ENCODE measurements at regions not wholly inside any gene's neighbourhood (a gene's known extent, or its start where the extent isn't known, plus 50 kb on each side); places are given as distances from the start of the nearest gene placed in this dataset.

DNA sequence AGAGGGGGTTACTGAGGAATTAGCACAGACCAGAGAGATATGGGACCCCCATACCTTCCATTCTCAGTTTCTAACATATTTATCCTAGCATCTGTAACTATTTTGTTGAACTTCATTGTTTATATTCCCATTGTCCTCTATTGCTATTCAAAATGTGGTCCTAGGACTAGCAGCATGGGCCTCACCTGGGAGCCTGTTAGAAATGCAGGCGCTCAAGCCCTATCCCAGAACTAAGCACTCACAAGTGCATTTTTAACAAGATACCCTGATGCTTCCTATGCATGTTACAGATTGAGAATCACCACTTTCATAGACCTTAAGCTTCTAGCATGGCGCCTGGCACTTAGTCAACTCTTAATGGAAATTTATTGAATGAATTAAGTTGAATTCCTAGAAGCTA lies 58.3 kb upstream of the TDRD3 start:
- no peak overlapping the region for H3K27ac ChIP-seq (ENCODE audit: low read depth, low read length)
- no peak overlapping the region for H2BK20ac ChIP-seq (ENCODE audit: low read length)
- POLR2A ChIA-PET (ENCODE audit: partially characterized antibody) = no interaction called here
- H3K9ac ChIP-seq (replicated peaks in 1 of 4; ENCODE audit: extremely low read depth in 1 of 4, low read depth in 3 of 4, low read length in 3 of 4) = no peak overlapping the region
- CTCF ChIA-PET (ENCODE audit: partially characterized antibody) = interaction anchor here (1.0 to 6.6 kb wide), 4 partner anchors 12 to 109 kb away, joined by 3 to 62 read pairs (median 4); no protein-coding TSS in a partner anchor
- H3K18ac ChIP-seq (ENCODE audit: extremely low read depth, low read length) = no peak overlapping the region
- H3K4me3 ChIP-seq (ENCODE audit: extremely low read depth in 1 of 4, insufficient read depth in 2 of 4, low read depth in 3 of 4, low read length in 4 of 4) = no peak overlapping the region
- no peaks in the 10 kb centered on the region for H3K27me3 ChIP-seq (replicated peaks in 1 of 4; ENCODE audit: control insufficient read depth in 3 of 4, extremely low read depth in 1 of 4, insufficient read depth in 3 of 4, low read length in 3 of 4)
- H4K91ac ChIP-seq (replicated peaks; ENCODE audit: insufficient read length, low read length) = no peak overlapping the region
- H4K8ac ChIP-seq (ENCODE audit: extremely low read depth, insufficient read depth, low read length) = no peak overlapping the region
- no peak overlapping the region for H2BK15ac ChIP-seq (ENCODE audit: low read length)
- no peak overlapping the region for H3K14ac ChIP-seq (ENCODE audit: insufficient read length)
- H4K20me1 ChIP-seq (replicated peaks in 1 of 2; ENCODE audit: control insufficient read depth in 1 of 2, insufficient read depth in 2 of 2, low read length in 2 of 2) = no peaks in the 10 kb centered on the region
- no peak overlapping the region for H2AFZ ChIP-seq (ENCODE audit: low read length)
- no peak overlapping the region for H2BK5ac ChIP-seq (ENCODE audit: low read depth, low read length)
- DNase-seq (ENCODE audit: low read depth in 1 of 2, low spot score in 2 of 2) = no peak
- H2BK120ac ChIP-seq (replicated peaks; ENCODE audit: low read depth, low read length) = no peak overlapping the region
- 55% methylated on average over 2 of the region's 2 CpGs; no CpG with 5 or more reads in 1 of the 2 experiments for WGBS, 2 experiments (ENCODE audit: extremely low coverage in 1 of 2, insufficient coverage in 1 of 2, insufficient read length in 1 of 2, insufficient replicate concordance in 2 of 2, low coverage in 1 of 2, low lambda C conversion rate in 2 of 2, missing lambda C conversion rate in 1 of 2)
- H3K79me2 ChIP-seq (ENCODE audit: control insufficient read depth in 1 of 2, insufficient read depth in 2 of 2, low read length in 2 of 2) = no peaks in the 10 kb centered on the region
- H3K56ac ChIP-seq (replicated peaks; ENCODE audit: insufficient read length, low read depth, low read length) = no peak overlapping the region
- no peak overlapping the region for H3K4me2 ChIP-seq (ENCODE audit: insufficient read depth in 1 of 2, low read depth in 2 of 2, low read length in 2 of 2)
- no peaks in the 10 kb centered on the region for H3K23me2 ChIP-seq (ENCODE audit: low read depth, low read length)
- no peaks in the 10 kb centered on the region for H3K36me3 ChIP-seq (ENCODE audit: control insufficient read depth in 2 of 4, insufficient read depth in 4 of 4, low read length in 3 of 4)
- no peak for FAIRE-seq
- no peaks in the 10 kb centered on the region for H3K79me1 ChIP-seq (ENCODE audit: low read depth, low read length)
- H3K4me1 ChIP-seq (replicated peaks in 1 of 4; ENCODE audit: control insufficient read depth in 3 of 4, insufficient read depth in 4 of 4, low read length in 3 of 4) = peaks cover 0 to 7% (median 0%) of the 10 kb centered on the region in 4 experiments; a peak in 1 of 7 replicates
- no peak overlapping the region for H2AK5ac ChIP-seq (ENCODE audit: low read depth, low read length)
- no peak overlapping the region for H3K23ac ChIP-seq (ENCODE audit: insufficient read length)
- no peak overlapping the region for H2BK12ac ChIP-seq (ENCODE audit: low read depth, low read length)
- no peak overlapping the region for H4K5ac ChIP-seq (ENCODE audit: insufficient read length, low read depth, low read length)
- H3K4ac ChIP-seq (replicated peaks; ENCODE audit: insufficient read length, low read depth, low read length) = no peak overlapping the region
- H3K9me3 ChIP-seq (ENCODE audit: insufficient read depth in 2 of 2, low read depth in 1 of 2, low read length in 1 of 2) = no peaks in the 10 kb centered on the region
- TF ChIP-seq EGR1 (IDR thresholded peaks at IDR 0.05; ENCODE audit: borderline replicate concordance, low read depth, low read length) (no peak), PHF8 (conservative IDR thresholded peaks at IDR 0.05; ENCODE audit: low read depth, low read length) (no peak), CBX5 (IDR thresholded peaks at IDR 0.05; ENCODE audit: low read depth, low read length) (no peak), RXRA (IDR thresholded peaks at IDR 0.05; ENCODE audit: insufficient read depth, low read depth, low read length) (no peak), TBP (IDR thresholded peaks at IDR 0.05; ENCODE audit: low read depth, low read length) (no peak), JUND (IDR thresholded peaks at IDR 0.05; ENCODE audit: low read length) (no peak), TEAD4 (IDR thresholded peaks at IDR 0.05; ENCODE audit: low read depth, low read length) (no peak), YY1 (IDR thresholded peaks at IDR 0.05; ENCODE audit: low read depth, low read length) (no peak), TCF12 (IDR thresholded peaks at IDR 0.05; ENCODE audit: low read depth, low read length) (no peak), CBX8 (IDR thresholded peaks at IDR 0.05; ENCODE audit: borderline replicate concordance, low read depth, low read length) (no peak), CTBP2 (IDR thresholded peaks at IDR 0.05; ENCODE audit: borderline replicate concordance, insufficient read depth, insufficient read length, low read length) (no peak), RAD21 (IDR thresholded peaks at IDR 0.05 in 1 of 2, conservative IDR thresholded peaks at IDR 0.05 in 1 of 2; ENCODE audit: low read depth in 2 of 2, low read length in 2 of 2) (no peak)
- TF ChIP-seq, protein P1, sequence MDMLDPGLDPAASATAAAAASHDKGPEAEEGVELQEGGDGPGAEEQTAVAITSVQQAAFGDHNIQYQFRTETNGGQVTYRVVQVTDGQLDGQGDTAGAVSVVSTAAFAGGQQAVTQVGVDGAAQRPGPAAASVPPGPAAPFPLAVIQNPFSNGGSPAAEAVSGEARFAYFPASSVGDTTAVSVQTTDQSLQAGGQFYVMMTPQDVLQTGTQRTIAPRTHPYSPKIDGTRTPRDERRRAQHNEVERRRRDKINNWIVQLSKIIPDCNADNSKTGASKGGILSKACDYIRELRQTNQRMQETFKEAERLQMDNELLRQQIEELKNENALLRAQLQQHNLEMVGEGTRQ (IDR thresholded peaks at IDR 0.05; ENCODE audit: low read length) = no peak
- TF ChIP-seq, protein P2, sequence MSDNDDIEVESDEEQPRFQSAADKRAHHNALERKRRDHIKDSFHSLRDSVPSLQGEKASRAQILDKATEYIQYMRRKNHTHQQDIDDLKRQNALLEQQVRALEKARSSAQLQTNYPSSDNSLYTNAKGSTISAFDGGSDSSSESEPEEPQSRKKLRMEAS (IDR thresholded peaks at IDR 0.05) = no peak
